ENCODE measurements at regions not wholly inside any gene's neighbourhood (a gene's known extent, or its start where the extent isn't known, plus 50 kb on each side); places are given as distances from the start of the nearest gene placed in this dataset.
"Not testable (repeated sequence)": the region's sequence is repeated elsewhere in the genome, so short reads cannot be mapped to it uniquely, and the experiment has no call there.

- H3K36me3 ChIP-seq; intact Hi-C loops (cut with DNase I); H3K27ac ChIP-seq; H3K4me3 ChIP-seq; DNase-seq (ENCODE audit: low spot score in 2 of 2); H3K9me3 ChIP-seq; H3K27me3 ChIP-seq; H3K4me1 ChIP-seq: not testable (repeated sequence)
Observed at GRCh38 chr2:110394769-110395168, 77.8 kb downstream of the LIMS4 start.

- intact Hi-C loops (cut with DNase I); H3K4me3 ChIP-seq: not testable (repeated sequence)
Observed at GRCh38 chr2:110392366-110392765, 80.2 kb downstream of the LIMS4 start.

DNA sequence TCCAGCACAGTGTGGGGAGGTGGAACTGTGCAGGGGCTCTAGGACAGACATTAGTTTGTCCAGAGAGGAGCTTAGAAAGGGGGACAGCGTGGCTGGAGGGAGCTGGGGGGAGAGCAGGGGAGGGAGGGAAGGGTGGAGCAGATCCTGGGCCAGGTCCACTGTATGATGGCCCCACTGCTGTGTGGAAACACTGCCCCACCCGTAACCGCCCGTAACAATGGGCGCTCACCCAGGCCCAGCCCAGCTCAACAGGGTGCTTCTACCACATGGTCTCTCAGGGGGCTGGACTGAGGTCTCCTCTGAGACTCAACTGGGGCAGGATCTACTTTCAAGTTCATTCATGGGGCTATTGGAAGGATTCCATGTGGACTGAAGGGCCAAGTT lies 81.6 kb downstream of the LIMS4 start:
- H3K4me3 ChIP-seq; DNase-seq (ENCODE audit: low spot score in 2 of 2); intact Hi-C loops (cut with DNase I); H3K27me3 ChIP-seq; H3K9me3 ChIP-seq; H3K36me3 ChIP-seq; H3K4me1 ChIP-seq; H3K27ac ChIP-seq: not testable (repeated sequence)

More at GRCh38 chr2:110392366-110392765, 80.2 kb downstream of the LIMS4 start:
- not testable (repeated sequence) for H3K27ac ChIP-seq; H3K9me3 ChIP-seq; H3K4me1 ChIP-seq; H3K36me3 ChIP-seq; DNase-seq (ENCODE audit: low spot score in 2 of 2); H3K27me3 ChIP-seq

DNA sequence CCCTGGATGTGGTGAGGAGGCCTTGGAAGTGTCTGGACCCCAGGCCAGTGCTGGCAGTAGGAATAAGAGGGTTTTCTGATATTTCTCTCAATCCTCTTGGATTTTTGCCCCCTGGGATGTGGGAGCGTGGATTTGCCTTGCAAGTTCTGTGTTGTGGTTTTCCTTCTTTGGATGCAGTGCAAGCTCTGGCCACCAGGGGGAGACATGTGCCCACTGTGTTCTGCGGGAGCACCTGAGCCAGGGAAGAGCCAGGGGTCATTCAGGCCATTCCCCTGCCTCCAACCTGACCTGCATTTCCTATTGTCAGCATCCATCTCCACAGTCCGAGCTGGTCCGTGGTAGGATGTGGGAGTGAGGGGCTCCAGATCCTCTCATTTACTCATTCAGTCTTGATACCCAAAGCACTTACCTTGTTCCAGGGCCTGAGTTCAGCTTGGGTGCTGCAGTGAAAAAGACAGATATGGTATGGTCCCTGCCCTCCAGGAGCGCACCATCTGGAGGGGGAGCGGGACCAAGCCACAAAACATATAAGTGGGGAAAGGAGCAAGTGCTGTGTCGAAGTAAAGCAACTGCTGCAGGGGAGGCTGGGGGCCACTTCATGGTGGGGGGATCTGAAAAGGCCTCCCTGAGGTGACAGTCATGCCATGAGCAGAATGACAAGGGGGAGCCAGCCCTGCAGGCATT lies 82.1 kb downstream of the LIMS4 start:
- H3K4me1 ChIP-seq; H3K4me3 ChIP-seq; H3K9me3 ChIP-seq; H3K27me3 ChIP-seq; H3K27ac ChIP-seq; H3K36me3 ChIP-seq; intact Hi-C loops (cut with DNase I): not testable (repeated sequence)
- DNase-seq (ENCODE audit: low spot score in 2 of 2), result peak in 1 of 2 donors; percentile 55
- TF ChIP-seq CTCF (IDR thresholded peaks at IDR 0.05), result peak in 1 of 3 experiments; percentile 11

GRCh38 chr2:110387044-110387443 lies 85.6 kb downstream of the LIMS4 start:
- DNase-seq (ENCODE audit: low spot score in 2 of 2); H3K4me3 ChIP-seq; H3K9me3 ChIP-seq; H3K27me3 ChIP-seq; H3K4me1 ChIP-seq; intact Hi-C loops (cut with DNase I); H3K27ac ChIP-seq; H3K36me3 ChIP-seq: not testable (repeated sequence)

GRCh38 chr2:110386546-110386945 lies 86.1 kb downstream of the LIMS4 start:
- DNase-seq (ENCODE audit: low spot score in 2 of 2); H3K27ac ChIP-seq; H3K4me1 ChIP-seq; intact Hi-C loops (cut with DNase I); H3K36me3 ChIP-seq; H3K9me3 ChIP-seq; H3K27me3 ChIP-seq; H3K4me3 ChIP-seq: not testable (repeated sequence)

- H3K36me3 ChIP-seq; H3K4me3 ChIP-seq; DNase-seq (ENCODE audit: low spot score in 2 of 2); H3K27me3 ChIP-seq; H3K9me3 ChIP-seq; H3K27ac ChIP-seq; H3K4me1 ChIP-seq; intact Hi-C loops (cut with DNase I): not testable (repeated sequence)
Observed at GRCh38 chr2:110384736-110385119, 87.9 kb downstream of the LIMS4 start.

DNA sequence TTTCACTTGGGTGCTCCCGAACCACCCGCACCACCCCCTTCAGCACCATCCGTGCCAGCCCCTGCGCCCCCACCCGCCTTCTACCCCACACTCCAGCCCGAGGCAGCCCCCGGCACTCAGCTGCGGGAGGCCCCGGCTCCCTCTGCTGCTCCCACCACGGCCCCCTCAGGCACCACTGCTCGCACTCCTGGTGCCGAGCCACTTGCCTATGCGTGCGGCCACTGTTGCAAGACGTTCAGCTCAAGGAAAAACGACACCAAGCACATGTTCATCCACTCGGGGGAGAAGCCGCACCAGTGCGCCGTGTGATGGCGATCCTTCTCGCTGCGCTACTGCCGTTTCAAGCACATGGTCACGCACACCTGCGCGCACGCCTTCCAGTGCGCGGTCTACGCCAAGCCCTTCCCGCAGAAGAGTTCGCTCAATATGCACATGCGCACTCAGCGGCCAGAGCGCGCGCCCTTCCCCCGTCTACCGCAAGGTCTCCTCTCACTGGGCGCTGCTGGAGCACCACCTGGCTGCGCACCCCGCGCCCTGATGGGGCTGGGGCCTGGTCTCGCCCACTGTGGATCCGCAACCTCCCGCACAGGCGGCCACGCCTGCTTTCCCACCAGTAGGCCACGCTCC lies 88.4 kb downstream of the LIMS4 start:
- H3K27me3 ChIP-seq; H3K4me3 ChIP-seq; intact Hi-C loops (cut with DNase I); H3K9me3 ChIP-seq; H3K27ac ChIP-seq; DNase-seq (ENCODE audit: low spot score in 2 of 2); H3K4me1 ChIP-seq; H3K36me3 ChIP-seq: not testable (repeated sequence)

DNA sequence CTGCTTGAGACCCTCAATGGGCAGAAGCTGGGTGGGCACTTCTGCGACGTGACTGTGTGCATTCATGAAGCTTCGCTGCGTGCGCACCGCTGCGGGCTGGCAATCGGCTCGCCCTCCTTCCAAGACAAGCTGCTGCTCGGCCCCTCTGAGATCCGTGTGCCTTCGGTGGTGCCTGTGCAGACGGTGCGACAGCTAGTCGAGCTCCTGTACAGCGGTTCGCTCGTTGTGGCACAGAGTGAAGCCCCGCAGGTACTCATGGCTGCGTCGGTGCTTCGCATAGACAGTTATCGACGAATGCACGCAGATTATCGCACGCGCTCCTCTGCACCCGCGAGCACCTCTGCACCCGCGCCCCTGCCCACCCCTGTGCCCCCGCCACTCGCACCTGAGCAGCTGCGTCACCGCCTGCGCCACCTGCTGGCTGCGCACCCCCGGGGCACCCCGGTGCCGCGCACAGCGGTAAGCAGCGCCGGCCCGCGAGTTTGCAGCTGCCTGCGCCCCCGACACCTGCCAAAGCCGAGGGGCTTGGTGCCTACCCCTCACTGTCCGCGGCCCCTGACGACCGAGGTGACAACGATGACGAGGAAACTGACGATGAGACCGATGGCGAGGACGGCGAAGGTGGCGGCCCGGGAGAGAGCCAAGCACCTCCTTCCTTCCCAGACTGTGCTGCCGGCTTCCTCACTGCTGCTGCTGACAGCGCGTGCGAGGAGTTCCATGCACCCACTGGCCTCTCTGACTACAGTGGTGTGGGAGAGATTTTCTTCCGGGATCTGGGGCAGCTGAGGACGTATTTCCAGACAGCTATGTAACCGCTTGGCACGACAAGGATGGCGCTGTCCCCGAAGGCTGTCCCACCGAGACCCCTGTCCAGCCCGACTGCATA lies 89.2 kb downstream of the LIMS4 start:
- H3K36me3 ChIP-seq; intact Hi-C loops (cut with DNase I); H3K9me3 ChIP-seq; H3K4me3 ChIP-seq; H3K27ac ChIP-seq; H3K27me3 ChIP-seq; H3K4me1 ChIP-seq; DNase-seq (ENCODE audit: low spot score in 2 of 2): not testable (repeated sequence)

DNA sequence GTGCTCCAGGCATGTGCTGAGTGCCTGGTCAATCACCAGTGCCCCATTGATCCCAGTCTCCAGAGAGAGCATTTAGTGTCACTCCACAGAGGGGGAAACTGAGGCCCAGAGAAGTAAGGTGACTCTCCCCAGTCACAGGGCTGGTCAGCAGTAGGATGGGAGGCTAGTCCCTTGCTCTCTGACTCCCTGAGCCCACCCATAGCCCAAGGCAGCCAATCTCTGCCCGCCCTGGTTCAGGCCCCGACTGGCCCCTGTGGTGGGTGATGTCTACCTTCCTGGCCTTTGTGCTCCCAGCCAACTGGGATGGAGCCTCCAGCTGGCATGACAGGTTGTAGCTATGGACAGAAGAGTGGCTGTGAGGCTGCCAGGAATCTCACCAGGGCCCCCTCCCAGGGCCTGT lies 99.1 kb downstream of the LIMS4 start:
- H3K4me1 ChIP-seq; H3K4me3 ChIP-seq; intact Hi-C loops (cut with DNase I); H3K9me3 ChIP-seq; H3K27ac ChIP-seq; H3K36me3 ChIP-seq; H3K27me3 ChIP-seq: not testable (repeated sequence)
- DNase-seq (ENCODE audit: low spot score in 2 of 2), result peak in 1 of 2 donors; percentile 54

DNA sequence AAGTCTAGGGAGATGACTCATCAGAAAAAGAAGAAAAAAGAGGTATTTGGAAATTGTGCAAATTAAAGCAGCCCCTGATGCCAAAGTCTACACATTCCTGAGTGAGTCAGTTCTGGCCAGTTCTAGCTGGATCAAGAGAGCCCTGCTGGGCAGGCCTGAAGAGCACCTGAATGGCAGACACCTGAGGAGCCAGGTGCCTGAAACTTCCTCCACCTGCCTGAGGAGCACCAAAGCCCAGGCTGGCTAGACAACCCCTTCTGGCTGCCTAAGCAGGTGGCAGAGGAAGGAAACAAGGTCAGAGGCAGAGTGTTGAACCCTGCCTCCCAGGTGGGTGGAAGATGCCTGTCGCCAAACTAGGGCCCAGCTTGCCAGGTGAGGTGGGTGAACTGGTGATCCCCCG lies 101.0 kb downstream of the LIMS4 start:
- DNase-seq (ENCODE audit: low spot score in 2 of 2), result peak in 1 of 2 donors; percentile 30

GRCh38 chr2:110357616-110358015 lies 115.0 kb downstream of the LIMS4 start:
- H3K4me3 ChIP-seq; H3K27ac ChIP-seq; intact Hi-C loops (cut with DNase I); H3K36me3 ChIP-seq; H3K9me3 ChIP-seq; H3K4me1 ChIP-seq; H3K27me3 ChIP-seq; DNase-seq (ENCODE audit: low spot score in 2 of 2): not testable (repeated sequence)

More for the DNA sequence above, 101.0 kb downstream of the LIMS4 start:
- H3K4me1 ChIP-seq; H3K9me3 ChIP-seq; H3K4me3 ChIP-seq; H3K27me3 ChIP-seq; intact Hi-C loops (cut with DNase I); H3K27ac ChIP-seq; H3K36me3 ChIP-seq: not testable (repeated sequence)
